CD4-positive, alpha-beta T cell treated with Interleukin-12 subunit alpha and Interleukin-12 subunit beta, for 1 hour (primary cell): ENCODE measurements at regions not wholly inside any gene's neighbourhood (a gene's known extent, or its start where the extent isn't known, plus 50 kb on each side); places are given as distances from the start of the nearest gene placed in this dataset.
"Not testable (repeated sequence)": the region's sequence is repeated elsewhere in the genome, so short reads cannot be mapped to it uniquely, and the experiment has no call there.

Experiments
- DNase-seq: peaks from one replicate; pipeline ENCODE4 v3.0.0-alpha.2; 2020

- no peak for DNase-seq
These were observed 133.8 kb upstream of the RANBP3L start for GRCh38 chr5:36435516-36435915.

- no peak for DNase-seq
These were observed 134.6 kb upstream of the RANBP3L start for GRCh38 chr5:36436306-36436705.

- DNase-seq, result no peak
These were observed 137.3 kb upstream of the RANBP3L start for GRCh38 chr5:36438765-36439561.

GRCh38 chr5:36440300-36440699 is 138.6 kb upstream of the RANBP3L start:
- DNase-seq, result no peak

- DNase-seq, result no peak
These were observed 139.6 kb upstream of the RANBP3L start for GRCh38 chr5:36441280-36441679.

- DNase-seq, result no peak
These were observed 140.7 kb upstream of the RANBP3L start for GRCh38 chr5:36442352-36442751.

- DNase-seq, result no peak
These were observed 141.1 kb upstream of the RANBP3L start for GRCh38 chr5:36442796-36443195.

GRCh38 chr5:36443941-36444340 is 142.2 kb upstream of the RANBP3L start:
- DNase-seq, result no peak

GRCh38 chr5:36444582-36445418 is 143.1 kb upstream of the RANBP3L start:
- DNase-seq, result no peak

GRCh38 chr5:36447776-36448175 is 146.1 kb upstream of the RANBP3L start:
- DNase-seq, result no peak

GRCh38 chr5:36450229-36451014 is 148.7 kb upstream of the RANBP3L start:
- no peak for DNase-seq

GRCh38 chr5:36452424-36453006 is 150.8 kb upstream of the RANBP3L start:
- no peak for DNase-seq

- no peak for DNase-seq
These were observed 148.7 kb upstream of the SLC1A3 start for GRCh38 chr5:36457511-36458270.

- no peak for DNase-seq
These were observed 147.7 kb upstream of the SLC1A3 start for GRCh38 chr5:36458746-36459145.

- no peak for DNase-seq
These were observed 146.9 kb upstream of the SLC1A3 start for GRCh38 chr5:36459176-36460135.

GRCh38 chr5:36462295-36463021 is 143.9 kb upstream of the SLC1A3 start:
- DNase-seq, result no peak

- not testable (repeated sequence) for DNase-seq
These were observed 130.5 kb upstream of the SLC1A3 start for GRCh38 chr5:36475942-36476341.

GRCh38 chr5:36478646-36479317 is 127.6 kb upstream of the SLC1A3 start:
- no peak for DNase-seq

GRCh38 chr5:36481454-36482120 is 124.8 kb upstream of the SLC1A3 start:
- no peak for DNase-seq
